Muscle of leg (tissue), 3 donors: ENCODE measurements at regions not wholly inside any gene's neighbourhood (a gene's known extent, or its start where the extent isn't known, plus 50 kb on each side); places are given as distances from the start of the nearest gene placed in this dataset.

Experiments
- DNase-seq: peaks from one replicate; pipeline ENCODE4 v3.0.0; 2013
- H3K27ac ChIP-seq: one replicate; pipeline ENCODE4 v1.5.1; 2013; ENCODE audit warnings: mild to moderate bottlenecking, low read length, control low read depth
- H3K27me3 ChIP-seq: one replicate; pipeline ENCODE4 v1.6.1; 2013; ENCODE audit warnings: low read length; ENCODE audit not compliant: control insufficient read depth, insufficient read depth
- H3K36me3 ChIP-seq: one replicate; pipeline ENCODE4 v1.6.1; 2013; ENCODE audit warnings: low read length; ENCODE audit not compliant: control insufficient read depth, insufficient read depth
- H3K4me1 ChIP-seq: one replicate; pipeline ENCODE4 v1.6.1; 2013; ENCODE audit warnings: low read length; ENCODE audit not compliant: control insufficient read depth, insufficient read depth
- H3K4me3 ChIP-seq: one replicate; pipeline ENCODE4 v1.5.1; 2013; ENCODE audit warnings: low read length, control low read depth
- H3K9me3 ChIP-seq: replicated peaks from 2 replicates; pipeline ENCODE4 v1.6.1; 2013; ENCODE audit warnings: low read depth, low read length; ENCODE audit not compliant: control insufficient read depth
- WGBS: methylation state at CpG from one replicate; pipeline ENCODE4 v1.1.5; 2013; ENCODE audit warnings: missing lambda C conversion rate; ENCODE audit not compliant: insufficient coverage; 5-methylcytosine and 5-hydroxymethylcytosine counted together

GRCh38 chr10:123331438-123331837, 177.2 kb downstream of the BUB3 start:
- WGBS: 76% methylated on average over 2 of the region's 4 CpGs
- DNase-seq: no peak
- Histone ChIP-seq H3K4me3 (no peak overlapping the region), H3K27me3 (peaks cover 2% of the 10 kb centered on the region), H3K27ac (no peak overlapping the region), H3K9me3 (no peaks in the 10 kb centered on the region), H3K4me1 (no peaks in the 10 kb centered on the region), H3K36me3 (no peaks in the 10 kb centered on the region)

GRCh38 chr10:123346581-123346980, 192.4 kb downstream of the BUB3 start:
- peaks cover 7% of the 10 kb centered on the region for H3K27me3 ChIP-seq
- WGBS: 100% methylated on average over 1 of the region's 1 CpG
- DNase-seq: no peak
- H3K4me3 ChIP-seq: no peak overlapping the region
- no peaks in the 10 kb centered on the region for H3K36me3 ChIP-seq
- no peak overlapping the region for H3K27ac ChIP-seq
- H3K4me1 ChIP-seq: no peaks in the 10 kb centered on the region
- H3K9me3 ChIP-seq: no peaks in the 10 kb centered on the region

- Histone ChIP-seq H3K4me1 (no peaks in the 10 kb centered on the region), H3K27ac (no peak overlapping the region), H3K27me3 (peaks cover 5% of the 10 kb centered on the region), H3K36me3 (no peaks in the 10 kb centered on the region), H3K4me3 (no peak overlapping the region), H3K9me3 (no peaks in the 10 kb centered on the region)
- WGBS: 61% methylated on average over 8 of the region's 19 CpGs
- no peak for DNase-seq
These were observed 194.7 kb downstream of the BUB3 start for GRCh38 chr10:123348691-123349572.

- H3K27ac ChIP-seq: no peak overlapping the region
- H3K4me1 ChIP-seq: no peaks in the 10 kb centered on the region
- H3K9me3 ChIP-seq: no peaks in the 10 kb centered on the region
- peaks cover 13% of the 10 kb centered on the region for H3K27me3 ChIP-seq
- no peak overlapping the region for H3K4me3 ChIP-seq
- H3K36me3 ChIP-seq: no peaks in the 10 kb centered on the region
- no peak for DNase-seq
- WGBS: 80% methylated on average over 17 of the region's 17 CpGs
These were observed 197.5 kb downstream of the BUB3 start for GRCh38 chr10:123351715-123352114.

GRCh38 chr10:123354521-123354920, 200.3 kb downstream of the BUB3 start:
- Histone ChIP-seq H3K4me3 (no peak overlapping the region), H3K27ac (no peak overlapping the region), H3K36me3 (no peaks in the 10 kb centered on the region), H3K9me3 (no peaks in the 10 kb centered on the region), H3K27me3 (peaks cover 30% of the 10 kb centered on the region), H3K4me1 (no peaks in the 10 kb centered on the region)
- DNase-seq: no peak
- WGBS: 42% methylated on average over 4 of the region's 7 CpGs

- WGBS: 56% methylated on average over 6 of the region's 6 CpGs
- Histone ChIP-seq H3K27ac (no peak overlapping the region), H3K4me1 (no peaks in the 10 kb centered on the region), H3K27me3 (peaks cover 27% of the 10 kb centered on the region), H3K4me3 (no peak overlapping the region), H3K9me3 (no peaks in the 10 kb centered on the region), H3K36me3 (no peaks in the 10 kb centered on the region)
- DNase-seq: no peak
These were observed 201.7 kb downstream of the BUB3 start for GRCh38 chr10:123355748-123356481.

GRCh38 chr10:123356799-123357198, 202.6 kb downstream of the BUB3 start:
- DNase-seq: no peak
- WGBS: 60% methylated on average over 1 of the region's 5 CpGs
- Histone ChIP-seq H3K36me3 (no peaks in the 10 kb centered on the region), H3K27ac (no peak overlapping the region), H3K9me3 (no peaks in the 10 kb centered on the region), H3K4me1 (no peaks in the 10 kb centered on the region), H3K27me3 (peaks cover 27% of the 10 kb centered on the region), H3K4me3 (no peak overlapping the region)

- Histone ChIP-seq H3K4me1 (no peaks in the 10 kb centered on the region), H3K36me3 (no peaks in the 10 kb centered on the region), H3K9me3 (no peaks in the 10 kb centered on the region), H3K27me3 (peaks cover 27% of the 10 kb centered on the region), H3K4me3 (no peak overlapping the region), H3K27ac (no peak overlapping the region)
- WGBS: 50% methylated on average over 1 of the region's 17 CpGs
- DNase-seq: no peak
These were observed 203.3 kb downstream of the BUB3 start for GRCh38 chr10:123357421-123357930.

GRCh38 chr10:123359539-123359938, 205.3 kb downstream of the BUB3 start:
- Histone ChIP-seq H3K4me1 (no peaks in the 10 kb centered on the region), H3K36me3 (no peaks in the 10 kb centered on the region), H3K27me3 (peaks cover 27% of the 10 kb centered on the region), H3K4me3 (no peak overlapping the region), H3K27ac (no peak overlapping the region), H3K9me3 (no peaks in the 10 kb centered on the region)
- no CpG with 5 or more reads among the region's 2 CpGs for WGBS
- no peak for DNase-seq

- Histone ChIP-seq H3K27me3 (peaks cover 16% of the 10 kb centered on the region), H3K4me1 (no peaks in the 10 kb centered on the region), H3K36me3 (no peaks in the 10 kb centered on the region), H3K27ac (no peak overlapping the region), H3K4me3 (no peak overlapping the region), H3K9me3 (no peaks in the 10 kb centered on the region)
- WGBS: 80% methylated on average over 5 of the region's 5 CpGs
- no peak for DNase-seq
These were observed 207.6 kb downstream of the BUB3 start for GRCh38 chr10:123361832-123362231.
